Stimulated activated CD4-positive, alpha-beta T cell treated with anti-CD3 and anti-CD28 coated beads, Interleukin-1b, Interleukin-23, amount 100 ng/mL, for 1 hour (primary cell): ENCODE measurements at regions not wholly inside any gene's neighbourhood (a gene's known extent, or its start where the extent isn't known, plus 50 kb on each side); places are given as distances from the start of the nearest gene placed in this dataset.
"Not testable (repeated sequence)": the region's sequence is repeated elsewhere in the genome, so short reads cannot be mapped to it uniquely, and the experiment has no call there.

Experiments
- DNase-seq, 2 donors: peaks; one replicate each; pipeline ENCODE4 v3.0.0-alpha.2; 2020; ENCODE audit warnings: low read depth in 2 of 2

DNA sequence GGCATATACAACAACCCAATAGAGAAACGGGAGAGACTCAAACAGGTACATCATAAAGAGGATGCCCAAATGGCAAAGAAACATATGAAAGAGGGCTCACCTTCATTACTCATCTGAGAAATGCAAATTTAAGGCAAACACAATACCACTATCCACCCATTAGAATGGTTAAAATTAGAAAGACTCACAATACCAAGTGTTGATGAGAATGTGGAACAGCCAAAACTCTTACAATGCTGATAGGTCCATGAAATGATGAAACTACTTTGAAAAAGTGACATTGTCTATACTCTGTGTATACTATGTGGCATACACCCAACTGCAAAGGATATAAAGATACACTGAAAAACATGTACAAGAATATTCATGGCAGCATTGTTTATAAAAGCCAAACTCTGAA, 96.2 kb upstream of the TSHZ3 start:
- no peak for DNase-seq

DNA sequence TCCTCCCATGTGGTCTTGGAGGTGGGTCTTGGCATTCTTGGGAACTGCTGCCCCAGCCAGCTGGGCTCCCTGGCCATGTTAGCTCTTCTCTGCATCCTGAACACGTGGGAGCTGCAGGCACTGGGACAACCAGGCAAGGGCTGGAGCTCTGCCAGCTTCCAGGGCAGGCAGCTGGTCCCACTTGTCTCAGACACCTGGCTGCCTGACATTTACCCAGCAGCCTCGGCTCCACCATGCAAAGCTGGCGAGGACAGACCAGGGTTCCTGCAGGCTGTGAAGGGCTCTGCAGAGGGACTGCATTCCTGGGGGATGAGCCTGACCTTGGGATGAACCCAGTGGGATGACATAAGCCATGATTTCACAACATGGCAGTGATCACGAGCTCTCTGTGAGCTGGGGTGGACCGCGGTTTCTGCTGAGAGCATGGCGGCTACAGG, 99.0 kb upstream of the TSHZ3 start:
- no peak for DNase-seq

DNA sequence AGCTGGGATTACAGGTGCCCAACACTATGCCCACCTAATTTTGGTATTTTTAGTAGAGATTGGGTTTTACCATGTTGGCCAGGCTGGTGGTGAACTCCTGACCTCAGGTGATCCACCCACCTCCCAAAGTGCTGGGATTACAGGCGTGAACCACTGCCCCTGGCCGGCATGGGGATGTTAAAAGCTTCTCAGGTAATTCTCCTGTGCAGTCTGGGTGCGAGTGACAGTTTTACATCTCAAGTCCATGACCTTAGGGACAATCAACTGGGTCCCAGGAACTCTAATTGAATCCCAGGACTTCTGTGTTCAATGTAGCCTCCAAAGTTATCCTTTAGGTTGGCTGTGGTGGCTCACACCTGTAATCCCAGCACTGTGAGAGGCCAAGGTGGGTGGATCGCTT, 100.1 kb upstream of the TSHZ3 start:
- no peak for DNase-seq

DNA sequence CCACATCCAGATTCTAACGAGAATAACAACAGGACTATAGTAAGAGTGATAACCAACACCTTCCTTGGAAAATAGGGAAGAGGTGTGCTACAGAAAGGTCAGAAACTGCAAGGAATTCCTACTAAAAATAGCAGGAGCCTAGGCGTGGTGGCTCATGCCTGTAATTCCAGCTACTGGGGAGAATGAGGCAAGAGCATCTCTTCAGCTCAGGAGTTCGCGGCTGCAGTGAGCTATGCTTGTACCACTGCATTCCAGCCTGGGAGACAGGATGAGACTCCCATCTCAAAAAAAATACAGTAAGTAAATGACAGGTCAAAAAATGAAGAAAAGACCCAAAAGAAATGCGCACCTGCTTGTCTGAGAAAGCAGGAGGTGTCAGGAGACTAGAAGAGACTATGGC, 101.5 kb upstream of the TSHZ3 start:
- no peak for DNase-seq

DNA sequence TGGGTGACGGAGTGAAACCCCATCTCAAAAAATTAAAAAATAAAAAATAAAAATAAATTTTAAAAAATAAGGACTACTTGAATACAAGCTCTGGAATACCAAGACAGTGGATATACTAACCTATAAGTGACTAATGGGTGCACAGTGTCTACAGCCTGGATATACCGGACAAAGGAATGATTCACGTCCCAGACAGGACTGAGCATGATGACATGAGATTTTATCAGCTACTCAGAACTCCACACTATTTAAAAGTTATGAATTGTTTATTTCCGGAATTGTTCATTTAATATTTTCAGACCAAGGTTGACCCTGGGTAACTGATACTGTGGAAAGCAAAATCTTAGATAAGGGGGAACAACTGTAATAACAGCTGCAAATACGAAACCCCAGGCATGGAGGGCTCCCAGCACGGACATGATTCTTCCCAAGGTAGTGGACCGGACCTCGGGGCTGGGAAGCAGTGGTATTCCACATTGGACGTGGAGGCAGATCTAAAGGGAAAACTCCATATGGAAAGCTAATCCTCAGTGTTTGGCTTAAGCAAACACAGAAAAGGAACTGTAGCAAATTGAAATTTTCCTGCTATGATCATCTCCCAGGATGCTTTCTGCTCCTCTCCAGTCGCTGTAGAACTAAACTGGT, 102.6 kb upstream of the TSHZ3 start:
- DNase-seq = no peak

DNA sequence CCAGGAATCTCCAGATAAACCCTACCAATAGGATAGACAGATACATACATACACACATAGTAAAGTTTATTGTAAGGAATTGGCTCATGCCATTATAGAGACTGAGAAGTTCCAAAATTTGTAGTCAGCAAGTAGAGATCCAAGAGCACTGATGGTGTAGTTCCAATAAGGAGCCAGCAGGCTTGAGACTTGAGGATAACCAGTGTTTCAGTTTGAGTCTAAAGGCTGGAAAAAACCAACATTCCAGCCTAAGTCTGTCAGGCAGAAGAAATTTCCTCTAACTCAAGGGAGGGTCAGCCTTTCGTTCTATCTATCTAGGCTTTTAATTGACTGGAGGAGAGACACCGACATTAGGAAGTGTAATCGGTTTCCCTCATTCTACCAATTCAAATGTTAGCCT, 110.2 kb upstream of the TSHZ3 start:
- no peak for DNase-seq

DNA sequence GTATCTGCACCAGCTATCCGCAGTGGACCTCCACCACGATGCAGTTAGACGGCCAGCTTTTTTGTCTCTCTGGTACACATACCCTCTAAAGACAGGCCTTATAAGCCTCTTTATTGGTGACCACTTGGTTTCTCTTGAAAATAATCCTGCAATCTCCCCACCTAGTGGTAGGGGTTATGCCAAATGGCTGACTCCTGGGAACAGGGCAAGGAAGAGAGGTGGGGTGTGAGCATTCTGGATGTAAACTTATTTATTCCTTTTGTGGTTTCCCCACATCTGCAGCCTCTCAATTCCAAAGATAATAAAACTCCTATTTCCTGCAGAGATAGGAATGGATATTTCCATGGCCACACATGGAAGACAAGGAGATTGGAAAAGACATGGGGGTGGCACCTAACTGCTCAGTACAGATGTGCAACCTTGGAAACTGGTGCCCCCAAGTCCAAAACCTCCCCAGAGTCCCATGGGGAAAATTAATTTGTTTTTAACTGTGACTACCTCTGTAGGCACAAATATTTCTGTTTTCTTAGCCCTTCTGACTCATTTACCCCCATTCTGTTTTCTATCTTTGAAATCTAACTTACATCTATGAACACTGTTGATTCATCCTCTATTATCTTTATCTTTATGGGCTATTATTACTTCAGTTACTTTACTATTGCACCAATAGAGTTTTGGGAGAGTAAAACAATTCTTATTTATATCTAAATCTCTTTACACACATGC, 112.7 kb upstream of the TSHZ3 start:
- DNase-seq = no peak

DNA sequence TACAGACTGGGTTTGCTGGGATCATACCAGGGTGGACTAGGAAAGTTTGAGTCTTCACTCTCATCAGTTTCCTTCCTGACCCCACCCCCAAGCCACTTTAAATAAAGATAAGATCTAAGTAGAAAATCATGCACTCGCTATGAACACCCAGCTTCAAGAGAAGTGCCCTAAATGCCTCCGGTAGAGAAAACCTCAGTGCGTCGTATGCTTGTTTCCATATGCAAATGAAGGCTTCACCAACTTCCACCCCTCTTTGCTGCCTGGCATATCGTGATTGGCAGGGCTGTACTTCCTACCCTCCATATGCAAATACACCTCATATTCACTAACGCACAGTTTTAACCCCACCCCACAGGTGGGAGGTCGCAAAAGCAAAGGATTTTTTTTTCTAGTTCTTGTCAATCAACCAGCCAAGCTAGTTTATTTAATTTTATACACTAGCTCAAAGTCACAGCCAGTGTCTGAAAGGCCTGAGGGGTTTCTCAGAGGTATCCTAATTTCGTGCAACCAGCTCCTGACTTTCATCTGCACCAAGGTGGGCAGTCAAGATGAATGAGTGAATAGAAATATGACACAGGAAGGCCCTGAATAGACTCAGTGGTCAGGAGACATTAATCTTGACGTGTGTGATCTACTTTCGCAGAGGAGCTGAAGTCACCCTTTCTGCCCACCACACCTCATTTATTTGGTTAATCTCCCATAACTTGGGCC, 121.1 kb upstream of the TSHZ3 start:
- DNase-seq = no peak

DNA sequence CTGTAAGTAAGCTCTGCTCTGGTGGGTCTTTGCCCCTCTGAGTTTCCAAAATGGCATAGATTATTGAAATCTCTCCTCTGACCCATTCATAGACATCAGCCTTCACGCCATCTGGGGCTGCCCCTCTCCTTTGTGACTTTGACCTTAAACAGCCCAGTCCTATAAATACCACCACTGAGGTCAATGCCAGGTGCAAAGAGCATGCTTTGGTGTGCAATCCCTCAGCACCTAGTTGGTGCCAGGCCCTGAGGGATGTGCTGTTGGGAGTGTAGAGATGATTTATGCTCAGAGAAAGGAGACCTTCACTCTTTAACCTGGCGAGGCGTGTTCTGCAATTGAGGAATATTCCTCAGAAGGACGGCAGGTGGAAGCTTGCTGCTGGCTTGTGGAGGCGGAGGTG, 121.7 kb upstream of the TSHZ3 start:
- DNase-seq = no peak

DNA sequence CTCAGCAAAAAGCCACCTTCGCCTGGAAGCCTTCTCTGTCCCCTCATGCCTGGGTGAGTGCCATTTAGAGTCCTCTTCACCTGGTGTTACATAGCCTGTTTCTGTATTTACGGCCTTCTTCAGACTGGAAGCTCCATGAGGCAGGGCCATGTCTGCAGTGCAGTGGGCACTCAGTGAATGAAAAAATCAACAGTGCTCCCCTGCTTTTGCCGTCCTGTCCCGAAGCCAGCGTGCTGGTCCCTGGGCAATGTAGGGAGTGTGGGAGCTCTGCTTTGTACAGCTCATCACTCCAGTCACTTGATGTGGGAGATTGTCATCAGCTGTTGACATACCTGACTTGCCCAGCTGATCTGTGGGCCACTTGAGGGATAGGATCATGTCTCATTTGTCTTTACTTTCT, 129.0 kb upstream of the TSHZ3 start:
- DNase-seq = no peak

DNA sequence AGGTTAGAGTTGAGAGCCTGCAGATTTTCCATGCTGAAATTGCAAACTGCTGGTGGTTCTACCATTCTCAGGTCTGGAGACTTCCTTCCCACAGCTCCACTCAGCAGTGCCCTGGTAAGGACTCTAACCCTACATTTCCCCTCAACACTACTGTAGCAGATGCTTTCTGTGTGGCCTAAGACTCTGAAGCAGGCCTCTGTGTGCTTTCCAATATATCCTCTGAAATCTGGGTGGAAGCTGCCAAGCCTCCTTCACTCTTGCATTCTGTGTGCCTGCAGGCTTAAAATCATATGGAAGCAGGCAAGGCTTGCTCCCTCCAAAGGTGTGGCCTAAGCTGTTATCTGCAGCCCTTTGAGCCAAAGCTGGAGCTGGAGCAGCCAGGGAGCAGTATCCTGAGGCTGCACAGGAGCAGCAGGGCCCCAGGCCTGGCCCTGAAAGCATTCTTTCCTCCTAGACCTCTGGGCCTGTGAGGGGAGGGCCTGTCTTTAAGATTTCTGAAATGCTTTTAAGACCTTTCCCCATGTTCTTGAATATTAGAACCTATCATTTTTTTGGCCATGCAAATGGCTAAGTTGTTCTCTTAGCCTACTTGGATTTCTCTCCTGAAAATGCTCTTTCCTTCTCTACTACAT, 134.1 kb upstream of the TSHZ3 start:
- DNase-seq = no peak

DNA sequence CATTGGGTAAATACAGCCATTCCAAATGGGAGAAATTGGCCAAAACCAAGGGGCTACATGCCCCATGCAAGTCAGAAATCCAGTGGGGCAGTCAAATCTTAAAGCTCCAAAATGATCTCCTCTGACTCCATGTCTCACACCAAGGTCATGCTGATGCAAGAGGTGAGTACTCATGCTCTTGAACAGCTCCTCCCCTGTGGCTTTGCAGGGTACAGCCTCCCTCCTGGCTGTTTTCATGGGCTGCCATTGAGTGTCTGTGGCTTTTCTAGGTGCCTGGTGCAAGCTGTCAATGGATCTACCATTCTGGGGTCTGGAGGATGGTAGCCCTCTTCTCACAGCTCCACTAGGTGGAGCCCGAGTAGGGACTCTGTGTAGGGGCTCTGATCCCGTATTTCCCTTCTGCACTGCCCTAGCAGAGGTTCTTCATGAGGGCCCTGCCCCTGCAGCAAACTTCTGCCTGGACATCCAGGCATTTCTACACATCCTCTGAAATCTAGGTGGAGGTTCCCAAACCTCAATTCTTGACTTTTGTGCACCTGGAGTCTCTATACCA, 135.7 kb upstream of the TSHZ3 start:
- not testable (repeated sequence) for DNase-seq

DNA sequence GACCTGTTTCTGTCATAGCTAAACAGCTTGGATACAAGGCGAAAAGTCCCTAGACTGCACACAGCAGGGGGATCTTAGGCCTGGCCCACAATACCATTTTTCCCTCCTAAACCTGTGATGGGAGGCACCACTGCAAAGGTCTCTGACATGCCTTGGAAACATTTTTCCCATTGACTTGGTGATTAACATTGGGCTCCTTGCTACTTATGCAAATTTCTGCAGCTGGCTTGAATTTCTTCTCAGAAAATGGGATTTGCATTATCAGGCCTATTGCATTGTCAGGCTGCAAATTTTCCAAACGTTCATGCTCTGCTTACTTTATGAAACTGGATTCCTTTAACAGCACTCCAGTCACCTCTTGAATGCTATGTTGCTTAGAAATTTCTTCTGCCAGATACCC, 136.2 kb upstream of the TSHZ3 start:
- no peak for DNase-seq

DNA sequence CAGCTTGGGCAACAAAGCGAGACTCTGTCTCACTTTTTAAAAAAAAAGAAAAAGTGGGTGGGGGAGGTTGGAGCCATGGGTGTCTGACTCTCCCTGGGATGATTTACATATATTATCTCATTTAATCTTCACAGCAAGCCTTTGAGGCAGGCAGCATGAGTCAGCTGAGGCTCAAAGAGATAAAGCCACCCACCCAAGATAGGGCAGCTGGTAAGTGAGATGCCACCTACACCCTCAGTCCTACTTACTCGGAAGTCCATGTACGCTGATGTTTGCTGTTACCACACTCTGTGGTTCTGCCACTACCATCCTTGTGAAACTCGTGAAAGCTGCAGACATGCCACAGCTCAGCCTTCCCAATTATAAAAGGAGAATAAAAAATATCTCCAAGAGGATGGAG, 142.0 kb upstream of the TSHZ3 start:
- no peak for DNase-seq

DNA sequence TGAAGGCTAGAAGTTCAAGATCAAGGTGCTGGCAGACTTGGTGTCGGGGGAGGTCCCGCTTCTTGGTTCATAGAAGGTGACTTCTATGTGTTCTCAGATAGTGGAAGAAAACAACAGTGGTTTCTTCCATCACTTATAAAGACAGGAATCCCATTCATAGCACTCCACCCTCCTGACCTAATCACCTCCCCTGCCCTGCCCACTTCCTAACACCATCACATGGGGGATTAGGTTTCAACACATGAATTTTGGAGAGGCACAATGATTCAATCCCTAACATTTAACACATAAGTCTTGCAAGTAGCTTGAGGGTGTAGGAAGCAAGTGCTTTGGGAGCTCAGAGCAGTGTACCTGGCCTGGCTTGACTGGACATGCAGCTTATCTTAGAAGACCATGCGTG, 142.8 kb upstream of the TSHZ3 start:
- no peak for DNase-seq

DNA sequence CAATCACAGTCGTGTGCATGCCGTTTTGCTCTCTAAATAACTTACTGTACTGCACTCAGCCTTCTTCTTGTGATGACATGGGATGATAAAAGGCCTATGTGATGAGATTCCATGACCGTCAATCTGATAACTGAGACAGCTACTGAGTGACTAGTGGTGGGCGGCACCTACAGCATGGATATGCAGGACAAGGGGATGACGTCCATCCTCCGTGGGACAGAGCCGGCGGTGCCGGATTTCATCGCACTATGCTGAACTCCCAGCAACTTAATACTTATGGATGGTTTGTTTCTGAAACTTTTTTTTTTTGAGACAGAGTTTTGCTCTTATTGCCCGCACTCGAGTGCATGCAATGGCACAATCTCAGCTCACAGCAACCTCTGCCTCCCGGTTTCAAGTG, 146.8 kb upstream of the TSHZ3 start:
- no peak for DNase-seq

DNA sequence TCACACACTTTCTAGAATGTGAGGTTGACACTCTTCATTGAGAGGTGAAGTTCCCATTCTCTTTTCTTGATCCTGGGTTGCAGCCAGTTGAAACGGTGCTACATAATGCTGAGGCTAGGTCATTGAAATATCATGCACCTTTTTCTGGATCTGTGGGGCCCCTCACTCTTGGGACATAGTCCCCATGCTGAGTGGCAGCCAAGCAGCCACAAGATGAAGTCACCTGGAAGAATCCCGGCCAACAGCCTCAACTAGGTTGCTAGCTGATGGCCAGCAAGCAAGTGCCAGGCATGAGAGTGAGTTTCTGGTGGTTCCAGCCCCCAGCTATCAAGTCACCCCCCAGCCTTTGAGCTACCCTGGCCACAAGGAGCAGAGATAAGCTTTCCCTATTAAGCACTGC, 148.5 kb upstream of the TSHZ3 start:
- DNase-seq = no peak

DNA sequence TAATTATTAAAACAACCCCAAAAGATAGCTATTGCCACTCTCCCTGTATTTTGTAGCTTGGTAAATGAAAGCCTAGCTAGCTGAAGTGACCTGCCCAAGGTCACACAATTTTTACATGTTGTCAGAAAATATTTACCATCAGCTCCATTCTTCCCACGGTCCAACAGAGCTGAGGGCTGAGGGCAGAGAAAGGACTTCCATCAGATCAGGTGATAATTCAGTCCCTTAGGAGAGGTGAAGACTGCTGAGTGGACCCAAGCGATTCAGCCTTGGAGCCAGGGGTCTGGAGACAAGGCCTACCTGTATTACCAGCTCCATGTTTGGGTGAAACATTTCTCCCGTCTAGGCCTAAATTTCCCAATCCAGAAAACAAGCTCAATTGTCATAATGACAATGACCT, 149.5 kb upstream of the TSHZ3 start:
- no peak for DNase-seq

DNA sequence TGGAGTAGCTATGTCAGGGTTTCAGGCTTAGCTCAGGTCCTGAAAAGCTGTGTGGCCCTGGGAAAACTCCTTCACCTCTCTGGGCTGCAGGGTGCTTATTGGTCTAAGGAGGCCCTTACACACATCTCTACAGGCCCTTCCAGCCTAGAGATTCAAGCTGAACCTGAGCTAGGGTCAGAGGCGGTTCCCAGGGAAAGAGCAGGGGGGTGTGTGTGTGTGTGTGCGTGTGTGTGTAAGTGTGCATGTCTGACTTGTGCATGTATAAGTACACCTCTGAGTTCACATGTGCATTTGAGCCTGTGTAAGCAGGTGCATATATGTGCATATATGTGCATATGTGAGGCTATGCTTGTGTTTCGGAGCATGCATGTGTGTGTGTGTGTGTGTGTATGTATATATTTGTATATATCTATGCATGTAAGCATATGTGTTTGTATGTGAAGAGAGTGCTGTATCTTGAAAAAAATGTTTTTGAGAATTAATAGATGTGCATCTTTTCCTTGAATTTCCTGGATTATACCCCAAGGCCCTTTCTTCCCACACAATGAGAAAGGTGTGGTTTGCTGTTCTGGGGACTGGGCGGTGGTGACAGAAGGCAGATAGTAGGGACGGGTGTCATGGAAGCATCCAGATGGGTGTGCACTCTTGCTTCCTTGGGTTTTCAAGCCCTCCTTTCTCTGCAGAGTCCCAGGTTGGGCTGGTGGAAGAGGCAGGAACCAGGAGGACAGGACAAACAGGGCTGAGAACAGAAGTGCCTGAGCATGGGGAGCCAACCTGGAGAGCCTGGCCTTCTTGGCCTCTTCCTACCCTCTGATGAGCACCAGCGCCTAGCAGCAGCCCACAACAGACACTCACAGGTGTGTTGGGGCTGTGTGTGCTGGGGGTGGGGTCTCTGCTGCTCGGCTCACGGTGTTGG, 150.3 kb upstream of the TSHZ3 start:
- no peak for DNase-seq

DNA sequence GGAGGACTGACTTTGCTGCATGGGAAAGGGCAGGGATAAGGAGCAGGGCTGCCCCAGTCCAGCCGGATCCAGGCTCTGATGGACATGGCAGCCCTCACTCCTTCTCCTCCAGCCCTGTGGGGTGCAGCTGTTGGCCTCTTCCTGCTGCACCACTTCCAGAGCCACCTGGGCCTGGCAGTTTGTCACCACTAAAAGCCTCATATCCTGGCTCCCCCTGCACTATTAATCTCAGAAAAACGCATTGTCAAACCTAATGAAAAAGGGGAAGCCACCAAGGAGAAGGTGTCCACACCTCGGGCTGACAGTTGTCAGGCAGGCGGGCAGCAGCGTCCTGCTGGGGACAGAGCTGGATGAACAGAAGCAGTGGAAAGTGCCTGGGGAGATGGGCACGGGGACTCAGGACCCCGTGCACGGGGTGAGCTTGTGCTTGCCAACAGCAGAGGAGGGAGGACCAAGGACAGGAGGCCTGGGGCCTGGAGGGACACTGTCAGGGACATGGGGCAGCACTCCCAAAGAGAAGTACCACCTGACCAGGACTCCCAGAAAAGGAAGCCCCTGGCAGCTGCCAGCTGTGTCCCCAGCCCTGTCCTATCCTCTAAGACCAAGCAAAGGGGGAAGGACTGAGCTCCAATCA, 151.1 kb upstream of the TSHZ3 start:
- no peak for DNase-seq

DNA sequence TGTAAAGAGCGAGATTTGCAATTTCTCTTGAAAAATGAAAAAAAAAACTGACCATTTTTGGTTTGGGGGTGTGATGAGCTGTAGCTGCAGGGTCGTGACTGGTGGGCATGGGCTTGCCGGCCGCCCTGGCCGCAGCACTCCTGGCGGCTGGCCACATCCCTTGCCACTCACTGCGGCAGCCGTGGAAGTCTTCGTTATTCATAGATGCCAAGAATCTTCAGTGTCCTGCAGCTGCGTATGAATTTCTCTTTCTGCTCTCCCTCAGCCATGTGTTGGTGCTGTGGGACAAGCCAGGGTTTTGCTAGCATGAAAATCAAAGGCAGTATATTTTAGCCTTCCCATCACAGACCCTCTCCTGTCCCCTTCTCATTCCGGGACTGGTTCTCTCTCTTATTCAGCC, 151.7 kb upstream of the TSHZ3 start:
- DNase-seq = no peak
